HCT116 (cell line): ENCODE measurements at regions not wholly inside any gene's neighbourhood (a gene's known extent, or its start where the extent isn't known, plus 50 kb on each side); places are given as distances from the start of the nearest gene placed in this dataset.

ENCODE experiments used
- ATAC-seq: fragments of 200-7000 bp; cut with Tn5 transposase; 2 replicates; pipeline ENCODE4 v1.9.1; 2020; ENCODE audit warnings: mild to moderate bottlenecking, moderate library complexity
- BruUV-seq: library from RNA; stranded (reverse); fragments of 400-500 nt; replicated peaks from 2 replicates; lab custom pipeline; 2021; lab: Mats Ljungman, UMichigan
- CTCF ChIA-PET: fragments of 300-600 bp; sonication (Branson Sonifier 250); formaldehyde crosslinking; loops from one replicate; lab custom pipeline; 2021; ENCODE audit warnings: antibody characterized with exemption; lab: Charles Lee
- POLR2A ChIA-PET: fragments of 300-600, 350-600 bp; sonication (Branson Sonifier 250); formaldehyde crosslinking; loops from one replicate; lab custom pipeline; 2021; ENCODE audit warnings: antibody characterized with exemption; lab: Charles Lee
- RAD21 ChIA-PET, 2 experiments: fragments of 300-600 bp; sonication (Branson Sonifier 250); formaldehyde crosslinking; loops; one replicate each; lab custom pipeline; 2023; ENCODE audit warnings: low total read pairs in 2 of 2; ENCODE audit not compliant: uncharacterized antibody in 2 of 2, unreplicated experiment in 2 of 2, low non-redundant PET in 1 of 2; lab: Charles Lee
- DNase-seq: peaks from one replicate; pipeline ENCODE4 v3.0.0-alpha.2; 2010; ENCODE audit warnings: low read depth, low spot score
- H2AFZ ChIP-seq: fragments of 200-600 bp; shearing (Covaris generic), sonication (generic); 2 replicates; pipeline ENCODE4 v1.6.1; 2017; ENCODE audit warnings: low read depth, mixed run types, mixed read lengths, antibody characterized with exemption, low read length; ENCODE audit not compliant: poor library complexity, severe bottlenecking
- H3K27ac ChIP-seq: 2 replicates; pipeline ENCODE4 v1.5.1; 2012; ENCODE audit warnings: low read depth, low read length
- H3K27me3 ChIP-seq: fragments of 200-600 bp; sonication (generic); 2 replicates; pipeline ENCODE4 v1.6.1; 2016; ENCODE audit warnings: mixed run types, low read length, mixed read lengths; ENCODE audit not compliant: insufficient read depth
- H3K36me3 ChIP-seq, 2 experiments: fragments of 200-500 bp in 1 of 2; fragments of 200-600 bp in 1 of 2; sonication (Bioruptor generic) in 1 of 2; sonication (generic) in 1 of 2; 2 replicates each; pipeline versions ENCODE4 v1.5.1 to v1.6.1; 2014 to 2016; ENCODE audit warnings: low read length in 2 of 2, inconsistent platforms in 1 of 2, mixed read lengths in 1 of 2, mixed run types in 1 of 2; ENCODE audit not compliant: insufficient read depth in 2 of 2, control insufficient read depth in 1 of 2
- H3K4me1 ChIP-seq, 2 experiments: fragments of 200-600 bp in 1 of 2; sonication (generic) in 1 of 2; 2 replicates each; pipeline versions ENCODE4 v1.5.1 to v1.6.1; 2012 to 2017; ENCODE audit warnings: low read length in 2 of 2, inconsistent platforms in 1 of 2, mild to moderate bottlenecking in 1 of 2, mixed read lengths in 1 of 2, mixed run types in 1 of 2, moderate library complexity in 1 of 2; ENCODE audit not compliant: insufficient read depth in 2 of 2, control insufficient read depth in 1 of 2
- H3K4me2 ChIP-seq: fragments of 200-600 bp; sonication (generic); 2 replicates; pipeline ENCODE4 v1.6.1; 2017; ENCODE audit warnings: mixed run types, low read length, mixed read lengths
- H3K4me3 ChIP-seq, 2 experiments: fragments of 200-600 bp in 1 of 2; sonication (generic) in 1 of 2; replicated peaks in 1 of 2; 2 replicates each; pipeline ENCODE4 v1.5.1; 2011 to 2016; ENCODE audit warnings: low read length in 2 of 2, control low read depth in 1 of 2, low read depth in 1 of 2, mild to moderate bottlenecking in 1 of 2, mixed read lengths in 1 of 2, mixed run types in 1 of 2
- H3K79me2 ChIP-seq: fragments of 200-600 bp; sonication (generic); 2 replicates; pipeline ENCODE4 v1.6.1; 2017; ENCODE audit warnings: mild to moderate bottlenecking, mixed run types, low read length, moderate library complexity, mixed read lengths; ENCODE audit not compliant: insufficient read depth
- H3K9ac ChIP-seq: fragments of 200-600 bp; sonication (generic); 2 replicates; pipeline ENCODE4 v1.6.1; 2016; ENCODE audit warnings: low read length, mixed read lengths
- H3K9me2 ChIP-seq: fragments of 200-600 bp; sonication (generic), shearing (Covaris generic); 2 replicates; pipeline ENCODE4 v1.6.1; 2017; ENCODE audit warnings: mixed run types, mild to moderate bottlenecking, moderate library complexity; ENCODE audit not compliant: insufficient read depth
- H3K9me3 ChIP-seq, 2 experiments: fragments of 200-500 bp in 1 of 2; fragments of 200-600 bp in 1 of 2; sonication (Bioruptor generic) in 1 of 2; sonication (generic) in 1 of 2; 2 replicates each; pipeline ENCODE4 v1.6.1; 2014 to 2017; ENCODE audit warnings: low read length in 2 of 2, mixed read lengths in 2 of 2, inconsistent platforms in 1 of 2, low read depth in 1 of 2, mild to moderate bottlenecking in 1 of 2, mixed run types in 1 of 2, moderate library complexity in 1 of 2; ENCODE audit not compliant: control insufficient read depth in 1 of 2, insufficient read depth in 1 of 2
- H4K20me1 ChIP-seq: fragments of 200-600 bp; sonication (generic), shearing (Covaris generic); 2 replicates; pipeline ENCODE4 v1.6.1; 2017; ENCODE audit warnings: mixed run types, mild to moderate bottlenecking, moderate library complexity; ENCODE audit not compliant: insufficient read depth
- CEBPB ChIP-seq: IDR thresholded peaks from 2 replicates; pipeline ENCODE4 v1.6.1; 2012; ENCODE audit warnings: low read depth
- ELF1 ChIP-seq: IDR thresholded peaks from 2 replicates; pipeline ENCODE4 v1.6.1; 2012; ENCODE audit warnings: low read depth, borderline replicate concordance
- EZH2phosphoT487 ChIP-seq: fragments of 200-600 bp; IDR thresholded peaks from 2 replicates; pipeline ENCODE4 v1.6.1; 2018; ENCODE audit warnings: antibody characterized with exemption, borderline replicate concordance
- FOSL1 ChIP-seq: IDR thresholded peaks from 2 replicates; pipeline ENCODE4 v1.6.1; 2012; ENCODE audit warnings: low read depth
- JUND ChIP-seq: IDR thresholded peaks from 2 replicates; pipeline ENCODE4 v1.6.1; 2012
- POLR2A ChIP-seq: IDR thresholded peaks from 2 replicates; pipeline ENCODE4 v1.7.0; 2011; ENCODE audit warnings: borderline replicate concordance; ENCODE audit not compliant: insufficient read depth, insufficient read length; ENCODE audit errors: extremely low read depth
- TCF7L2 ChIP-seq: IDR thresholded peaks from 2 replicates; pipeline ENCODE4 v1.7.0; 2011; ENCODE audit warnings: borderline replicate concordance, inconsistent platforms; ENCODE audit not compliant: insufficient read depth, insufficient read length; ENCODE audit errors: extremely low read depth
- ZFX ChIP-seq: fragments of 450-650 bp; IDR thresholded peaks from 2 replicates; pipeline ENCODE4 v1.6.1; 2017
- ZNF274 ChIP-seq: fragments of 200-500 bp; sonication (Bioruptor generic); IDR thresholded peaks from 2 replicates; pipeline ENCODE4 v1.6.1; 2014; ENCODE audit warnings: mild to moderate bottlenecking, low read depth, low read length, inconsistent platforms
- intact Hi-C: fragments of 100-400 bp; cut with micrococcal nuclease; formaldehyde crosslinking; loops from 2 replicates; pipeline ENCODE4 v1.10.0; 2022
- TF ChIP-seq, protein P1 (sequence below), 3 experiments: fragments of 200-600 bp in 1 of 3; sonication (generic) in 1 of 3; IDR thresholded peaks in 2 of 3; conservative IDR thresholded peaks in 1 of 3; 2 replicates each; pipeline ENCODE4 v1.5.1; 2012 to 2017; ENCODE audit warnings: low read depth in 2 of 3, low read length in 2 of 3, antibody characterized with exemption in 1 of 3, borderline replicate concordance in 1 of 3, control low read depth in 1 of 3, mild to moderate bottlenecking in 1 of 3, mixed read lengths in 1 of 3, mixed run types in 1 of 3, moderate library complexity in 1 of 3; ENCODE audit not compliant: insufficient read depth in 1 of 3
- TF ChIP-seq, protein P2 (sequence below): IDR thresholded peaks from 2 replicates; pipeline ENCODE4 v1.6.1; 2012
- TF ChIP-seq, protein P3 (sequence below): IDR thresholded peaks from 2 replicates; pipeline ENCODE4 v1.6.1; 2012; ENCODE audit warnings: low read depth

DNA sequence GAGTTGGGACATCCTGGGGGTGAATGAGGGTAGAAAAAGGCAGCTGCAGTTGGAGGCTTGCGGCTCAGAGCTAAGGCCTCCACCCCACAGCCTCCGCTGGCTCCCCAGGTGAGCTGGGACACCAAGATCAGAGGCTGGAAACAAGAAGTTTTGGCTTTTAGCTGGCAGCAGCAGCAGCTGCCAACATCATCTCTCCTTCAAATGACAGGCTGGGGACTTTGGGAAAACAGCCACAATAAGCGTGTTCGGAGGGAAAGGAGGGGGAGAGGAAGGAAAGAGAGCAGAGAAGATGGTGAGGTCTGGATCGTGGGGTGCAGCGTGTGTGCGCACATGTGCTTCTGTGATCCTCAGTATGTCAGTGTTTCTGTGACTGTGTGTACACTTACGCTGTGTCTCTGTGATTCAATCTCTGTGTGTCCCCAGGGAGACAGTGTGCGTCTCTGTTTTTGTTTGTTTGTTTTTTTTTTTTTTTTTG is 62.0 kb upstream of the RASD2 start:
- no peak overlapping the region for H2AFZ ChIP-seq
- peak overlapping the region; percentile 67; the same call in 1 of the 2 replicates for H3K4me2 ChIP-seq
- TF ChIP-seq, protein P1, sequence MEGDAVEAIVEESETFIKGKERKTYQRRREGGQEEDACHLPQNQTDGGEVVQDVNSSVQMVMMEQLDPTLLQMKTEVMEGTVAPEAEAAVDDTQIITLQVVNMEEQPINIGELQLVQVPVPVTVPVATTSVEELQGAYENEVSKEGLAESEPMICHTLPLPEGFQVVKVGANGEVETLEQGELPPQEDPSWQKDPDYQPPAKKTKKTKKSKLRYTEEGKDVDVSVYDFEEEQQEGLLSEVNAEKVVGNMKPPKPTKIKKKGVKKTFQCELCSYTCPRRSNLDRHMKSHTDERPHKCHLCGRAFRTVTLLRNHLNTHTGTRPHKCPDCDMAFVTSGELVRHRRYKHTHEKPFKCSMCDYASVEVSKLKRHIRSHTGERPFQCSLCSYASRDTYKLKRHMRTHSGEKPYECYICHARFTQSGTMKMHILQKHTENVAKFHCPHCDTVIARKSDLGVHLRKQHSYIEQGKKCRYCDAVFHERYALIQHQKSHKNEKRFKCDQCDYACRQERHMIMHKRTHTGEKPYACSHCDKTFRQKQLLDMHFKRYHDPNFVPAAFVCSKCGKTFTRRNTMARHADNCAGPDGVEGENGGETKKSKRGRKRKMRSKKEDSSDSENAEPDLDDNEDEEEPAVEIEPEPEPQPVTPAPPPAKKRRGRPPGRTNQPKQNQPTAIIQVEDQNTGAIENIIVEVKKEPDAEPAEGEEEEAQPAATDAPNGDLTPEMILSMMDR (IDR thresholded peaks at IDR 0.05 in 2 of 3, conservative IDR thresholded peaks at IDR 0.05 in 1 of 3; ENCODE audit: borderline replicate concordance in 1 of 3, insufficient read depth in 1 of 3, low read depth in 2 of 3, low read length in 2 of 3) = no peak
- no peak for TF ChIP-seq ELF1
- TF ChIP-seq FOSL1 = no peak
- no peak for TF ChIP-seq TCF7L2
- TF ChIP-seq ZNF274 = no peak
- TF ChIP-seq EZH2phosphoT487 = no peak
- BruUV-seq = no TSS peak
- H3K4me1 ChIP-seq = peaks cover 14 to 26% of the 10 kb centered on the region in 2 experiments
- peak overlapping the region; percentile 69; the same call in 1 of the 2 replicates for H3K27ac ChIP-seq
- no peaks in the 10 kb centered on the region for H3K9me2 ChIP-seq
- DNase-seq = no peak
- CTCF ChIA-PET = no interaction called here
- H3K79me2 ChIP-seq = no peaks in the 10 kb centered on the region
- no peaks in the 10 kb centered on the region for H3K36me3 ChIP-seq
- H3K4me3 ChIP-seq = no peak overlapping the region
- no peak for ATAC-seq
- intact Hi-C loops = loop anchor here (5.0 kb wide), 1 partner anchor 126 kb away; no protein-coding TSS in a partner anchor
- H4K20me1 ChIP-seq = no peaks in the 10 kb centered on the region
- no peaks in the 10 kb centered on the region for H3K9me3 ChIP-seq
- POLR2A ChIA-PET = no interaction called here
- RAD21 ChIA-PET = no interaction called here
- H3K27me3 ChIP-seq = no peaks in the 10 kb centered on the region
- no peak overlapping the region for H3K9ac ChIP-seq

DNA sequence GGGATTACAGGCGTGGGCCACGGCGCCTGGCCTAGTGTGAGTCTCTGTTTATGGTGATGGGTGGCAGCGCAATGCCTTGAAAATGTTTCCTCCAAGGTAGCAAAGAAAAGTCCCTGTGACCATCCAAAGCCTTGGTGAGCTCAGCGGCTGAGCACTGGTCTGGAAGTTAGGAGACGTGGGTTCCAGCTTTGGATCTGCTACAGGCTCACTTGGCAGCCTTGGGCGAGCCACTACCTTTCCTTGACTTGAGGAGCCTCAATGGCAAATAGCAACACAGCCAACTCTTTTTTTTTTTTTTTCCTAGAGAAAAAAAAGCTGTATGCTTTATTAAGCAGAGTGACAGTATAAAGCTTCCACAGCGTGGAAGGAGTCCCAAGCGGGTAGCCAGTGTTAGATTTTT is 61.3 kb upstream of the RASD2 start:
- no peak overlapping the region for H3K4me3 ChIP-seq
- H3K79me2 ChIP-seq = no peaks in the 10 kb centered on the region
- no peak overlapping the region for H2AFZ ChIP-seq
- no peaks in the 10 kb centered on the region for H3K9me3 ChIP-seq
- no peak overlapping the region for H3K9ac ChIP-seq
- BruUV-seq = no TSS peak
- no peaks in the 10 kb centered on the region for H4K20me1 ChIP-seq
- H3K36me3 ChIP-seq = no peaks in the 10 kb centered on the region
- RAD21 ChIA-PET = no interaction called here
- no peak for DNase-seq
- no peaks in the 10 kb centered on the region for H3K9me2 ChIP-seq
- no peak overlapping the region for H3K4me2 ChIP-seq
- TF ChIP-seq ZNF274 = no peak
- no peak for TF ChIP-seq CEBPB
- no peak for TF ChIP-seq ZFX
- no peak for TF ChIP-seq FOSL1
- TF ChIP-seq, protein P2, sequence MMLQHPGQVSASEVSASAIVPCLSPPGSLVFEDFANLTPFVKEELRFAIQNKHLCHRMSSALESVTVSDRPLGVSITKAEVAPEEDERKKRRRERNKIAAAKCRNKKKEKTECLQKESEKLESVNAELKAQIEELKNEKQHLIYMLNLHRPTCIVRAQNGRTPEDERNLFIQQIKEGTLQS = no peak
- TF ChIP-seq, protein P3, sequence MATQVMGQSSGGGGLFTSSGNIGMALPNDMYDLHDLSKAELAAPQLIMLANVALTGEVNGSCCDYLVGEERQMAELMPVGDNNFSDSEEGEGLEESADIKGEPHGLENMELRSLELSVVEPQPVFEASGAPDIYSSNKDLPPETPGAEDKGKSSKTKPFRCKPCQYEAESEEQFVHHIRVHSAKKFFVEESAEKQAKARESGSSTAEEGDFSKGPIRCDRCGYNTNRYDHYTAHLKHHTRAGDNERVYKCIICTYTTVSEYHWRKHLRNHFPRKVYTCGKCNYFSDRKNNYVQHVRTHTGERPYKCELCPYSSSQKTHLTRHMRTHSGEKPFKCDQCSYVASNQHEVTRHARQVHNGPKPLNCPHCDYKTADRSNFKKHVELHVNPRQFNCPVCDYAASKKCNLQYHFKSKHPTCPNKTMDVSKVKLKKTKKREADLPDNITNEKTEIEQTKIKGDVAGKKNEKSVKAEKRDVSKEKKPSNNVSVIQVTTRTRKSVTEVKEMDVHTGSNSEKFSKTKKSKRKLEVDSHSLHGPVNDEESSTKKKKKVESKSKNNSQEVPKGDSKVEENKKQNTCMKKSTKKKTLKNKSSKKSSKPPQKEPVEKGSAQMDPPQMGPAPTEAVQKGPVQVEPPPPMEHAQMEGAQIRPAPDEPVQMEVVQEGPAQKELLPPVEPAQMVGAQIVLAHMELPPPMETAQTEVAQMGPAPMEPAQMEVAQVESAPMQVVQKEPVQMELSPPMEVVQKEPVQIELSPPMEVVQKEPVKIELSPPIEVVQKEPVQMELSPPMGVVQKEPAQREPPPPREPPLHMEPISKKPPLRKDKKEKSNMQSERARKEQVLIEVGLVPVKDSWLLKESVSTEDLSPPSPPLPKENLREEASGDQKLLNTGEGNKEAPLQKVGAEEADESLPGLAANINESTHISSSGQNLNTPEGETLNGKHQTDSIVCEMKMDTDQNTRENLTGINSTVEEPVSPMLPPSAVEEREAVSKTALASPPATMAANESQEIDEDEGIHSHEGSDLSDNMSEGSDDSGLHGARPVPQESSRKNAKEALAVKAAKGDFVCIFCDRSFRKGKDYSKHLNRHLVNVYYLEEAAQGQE = no peak
- no peak for TF ChIP-seq POLR2A
- no peak for TF ChIP-seq JUND
- TF ChIP-seq, all 23 proteins: peak for 0
- intact Hi-C loops = loop anchor here (5.0 kb wide), 1 partner anchor 127 kb away; no protein-coding TSS in a partner anchor
- H3K27me3 ChIP-seq = no peaks in the 10 kb centered on the region
- CTCF ChIA-PET = no interaction called here
- peaks cover 14 to 26% of the 10 kb centered on the region in 2 experiments for H3K4me1 ChIP-seq
- H3K27ac ChIP-seq = no peak overlapping the region
- ATAC-seq = no peak
- POLR2A ChIA-PET = interaction anchor here (1.2 kb wide), 1 partner anchor 49 kb away, joined by 4 read pairs; no protein-coding TSS in a partner anchor
